ENCODE measurements at regions not wholly inside any gene's neighbourhood (a gene's known extent, or its start where the extent isn't known, plus 50 kb on each side); places are given as distances from the start of the nearest gene placed in this dataset.
"Not testable (repeated sequence)": the region's sequence is repeated elsewhere in the genome, so short reads cannot be mapped to it uniquely, and the experiment has no call there.

- DNase-seq (ENCODE audit: low read depth): no peak
Observed at GRCh38 chr11:28911829-28912228, 803.6 kb downstream of the METTL15 start.

- peak; percentile 4 for DNase-seq (ENCODE audit: low read depth)
Observed at GRCh38 chr11:28910926-28911325, 802.7 kb downstream of the METTL15 start.

- no peak for DNase-seq (ENCODE audit: low read depth)
Observed at GRCh38 chr11:28903716-28904115, 795.5 kb downstream of the METTL15 start.

- no peak for DNase-seq (ENCODE audit: low read depth)
Observed at GRCh38 chr11:28900427-28900826, 792.2 kb downstream of the METTL15 start.

- no peak for DNase-seq (ENCODE audit: low read depth)
Observed at GRCh38 chr11:28899706-28900105, 791.5 kb downstream of the METTL15 start.

- DNase-seq (ENCODE audit: low read depth): not testable (repeated sequence)
Observed at GRCh38 chr11:28890601-28891040, 782.4 kb downstream of the METTL15 start.

- no peak for DNase-seq (ENCODE audit: low read depth)
Observed at GRCh38 chr11:28887681-28888080, 779.5 kb downstream of the METTL15 start.

GRCh38 chr11:28879869-28880268, 771.7 kb downstream of the METTL15 start:
- no peak for DNase-seq (ENCODE audit: low read depth)

- peak; percentile 4 for DNase-seq (ENCODE audit: low read depth)
Observed at GRCh38 chr11:28878025-28878424, 769.8 kb downstream of the METTL15 start.

- DNase-seq (ENCODE audit: low read depth): no peak
Observed at GRCh38 chr11:28877340-28877739, 769.2 kb downstream of the METTL15 start.

GRCh38 chr11:28874706-28875105, 766.5 kb downstream of the METTL15 start:
- DNase-seq (ENCODE audit: low read depth): no peak

- no peak for DNase-seq (ENCODE audit: low read depth)
Observed at GRCh38 chr11:28871090-28871489, 762.9 kb downstream of the METTL15 start.

- no peak for DNase-seq (ENCODE audit: low read depth)
Observed at GRCh38 chr11:28863422-28863821, 755.2 kb downstream of the METTL15 start.

- DNase-seq (ENCODE audit: low read depth): peak; percentile 31
Observed at GRCh38 chr11:28860893-28861292, 752.7 kb downstream of the METTL15 start.

- no peak for DNase-seq (ENCODE audit: low read depth)
Observed at GRCh38 chr11:28858076-28858475, 749.9 kb downstream of the METTL15 start.

GRCh38 chr11:28849053-28849452, 740.9 kb downstream of the METTL15 start:
- no peak for DNase-seq (ENCODE audit: low read depth)

GRCh38 chr11:28842716-28843115, 734.5 kb downstream of the METTL15 start:
- DNase-seq (ENCODE audit: low read depth): no peak

GRCh38 chr11:28838741-28839140, 730.6 kb downstream of the METTL15 start:
- DNase-seq (ENCODE audit: low read depth): no peak

- no peak for DNase-seq (ENCODE audit: low read depth)
Observed at GRCh38 chr11:28837599-28837998, 729.4 kb downstream of the METTL15 start.

GRCh38 chr11:28836285-28837081, 728.3 kb downstream of the METTL15 start:
- peak; percentile 76 for DNase-seq (ENCODE audit: low read depth)

- peak; percentile 33 for DNase-seq (ENCODE audit: low read depth)
Observed at GRCh38 chr11:28835790-28836189, 727.6 kb downstream of the METTL15 start.

- DNase-seq (ENCODE audit: low read depth): no peak
Observed at GRCh38 chr11:28835317-28835716, 727.1 kb downstream of the METTL15 start.

GRCh38 chr11:28834877-28835276, 726.7 kb downstream of the METTL15 start:
- peak; percentile 66 for DNase-seq (ENCODE audit: low read depth)
